ENCODE measurements at regions not wholly inside any gene's neighbourhood (a gene's known extent, or its start where the extent isn't known, plus 50 kb on each side); places are given as distances from the start of the nearest gene placed in this dataset.

GRCh38 chr1:58901008-58901407 lies 117.2 kb upstream of the JUN start:
- Mint-ChIP-seq H3K27me3 (no peaks in the 10 kb centered on the region), H3K4me1 (peaks cover 21% of the 10 kb centered on the region), H3K27ac (no peak overlapping the region), H3K36me3 (ENCODE audit: low read depth) (no peaks in the 10 kb centered on the region), H3K9me3 (no peaks in the 10 kb centered on the region), H3K4me3 (no peak overlapping the region)
- CTCF ChIA-PET, result interaction anchor here (1.0 kb wide), 1 partner anchor 11 kb away, joined by 3 read pairs; no protein-coding TSS in a partner anchor
- DNase-seq, result no peak
- POLR2A ChIA-PET, result interaction anchor here (0.9 to 1.4 kb wide), 3 partner anchors 11 to 85 kb away, joined by 3 read pairs; no protein-coding TSS in a partner anchor

DNA sequence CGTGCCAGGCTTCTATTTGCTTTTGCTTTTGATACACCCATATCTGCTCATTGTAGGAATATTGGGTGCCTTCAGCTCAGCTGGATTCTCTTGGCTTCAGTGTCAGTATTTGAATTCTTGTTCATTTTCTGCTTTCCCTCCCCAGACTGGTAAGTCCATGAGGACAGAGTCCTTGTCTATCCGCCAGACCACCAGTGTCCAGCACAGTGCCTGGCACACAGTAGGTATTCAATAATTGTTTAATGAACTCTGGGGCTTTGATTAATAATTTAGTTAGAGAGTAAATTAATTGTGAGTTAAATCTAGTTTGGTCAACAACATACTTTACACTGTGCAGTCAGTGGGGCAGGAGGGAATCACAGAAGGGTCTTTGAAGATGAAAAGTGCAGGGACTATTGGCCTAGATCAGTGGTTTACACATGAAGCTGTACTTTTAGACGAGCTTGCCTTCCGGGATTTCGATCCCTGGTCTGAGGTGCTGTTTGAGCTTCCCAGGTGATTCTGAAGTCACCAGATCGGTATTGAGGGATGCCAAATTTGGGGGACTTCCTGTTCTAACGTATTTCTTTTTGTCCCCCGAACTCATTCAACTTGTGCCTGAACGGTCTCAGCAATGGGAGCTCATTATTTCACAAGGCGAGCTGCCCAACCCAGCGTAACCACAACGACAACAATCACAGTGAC lies 119.1 kb upstream of the JUN start:
- ChIA-PET CTCF (interaction anchor here (0.9 to 1.9 kb wide), 7 partner anchors 13 to 796 kb away, joined by 3 to 6 read pairs (median 3); no protein-coding TSS in a partner anchor), POLR2A (interaction anchor here (0.7 to 1.3 kb wide), 12 partner anchors 10 to 394 kb away, joined by 3 to 21 read pairs (median 3); partner anchors contain the start of gene JUN)
- H3K9me3 Mint-ChIP-seq, result no peaks in the 10 kb centered on the region
- H3K4me1 Mint-ChIP-seq, result peaks cover 17% of the 10 kb centered on the region
- peak overlapping the region; percentile 73 for H3K4me3 Mint-ChIP-seq
- no peaks in the 10 kb centered on the region for H3K36me3 Mint-ChIP-seq (ENCODE audit: low read depth)
- DNase-seq, result no peak
- H3K27me3 Mint-ChIP-seq, result no peaks in the 10 kb centered on the region
- H3K27ac Mint-ChIP-seq, result peak overlapping the region; percentile 67

- Mint-ChIP-seq H3K4me3 (peak overlapping the region; percentile 73), H3K9me3 (no peaks in the 10 kb centered on the region), H3K36me3 (ENCODE audit: low read depth) (no peaks in the 10 kb centered on the region), H3K27me3 (no peaks in the 10 kb centered on the region), H3K4me1 (peaks cover 17% of the 10 kb centered on the region), H3K27ac (peak overlapping the region; percentile 72)
- POLR2A ChIA-PET, result interaction anchor here (0.7 to 1.3 kb wide), 11 partner anchors 11 to 126 kb away, joined by 3 to 21 read pairs (median 3); partner anchors contain the start of gene JUN
- DNase-seq, result peak; percentile 84
- CTCF ChIA-PET, result interaction anchor here (0.9 to 1.9 kb wide), 7 partner anchors 13 to 796 kb away, joined by 3 to 6 read pairs (median 3); no protein-coding TSS in a partner anchor
Observed at GRCh38 chr1:58903514-58904298, 119.9 kb upstream of the JUN start.

DNA sequence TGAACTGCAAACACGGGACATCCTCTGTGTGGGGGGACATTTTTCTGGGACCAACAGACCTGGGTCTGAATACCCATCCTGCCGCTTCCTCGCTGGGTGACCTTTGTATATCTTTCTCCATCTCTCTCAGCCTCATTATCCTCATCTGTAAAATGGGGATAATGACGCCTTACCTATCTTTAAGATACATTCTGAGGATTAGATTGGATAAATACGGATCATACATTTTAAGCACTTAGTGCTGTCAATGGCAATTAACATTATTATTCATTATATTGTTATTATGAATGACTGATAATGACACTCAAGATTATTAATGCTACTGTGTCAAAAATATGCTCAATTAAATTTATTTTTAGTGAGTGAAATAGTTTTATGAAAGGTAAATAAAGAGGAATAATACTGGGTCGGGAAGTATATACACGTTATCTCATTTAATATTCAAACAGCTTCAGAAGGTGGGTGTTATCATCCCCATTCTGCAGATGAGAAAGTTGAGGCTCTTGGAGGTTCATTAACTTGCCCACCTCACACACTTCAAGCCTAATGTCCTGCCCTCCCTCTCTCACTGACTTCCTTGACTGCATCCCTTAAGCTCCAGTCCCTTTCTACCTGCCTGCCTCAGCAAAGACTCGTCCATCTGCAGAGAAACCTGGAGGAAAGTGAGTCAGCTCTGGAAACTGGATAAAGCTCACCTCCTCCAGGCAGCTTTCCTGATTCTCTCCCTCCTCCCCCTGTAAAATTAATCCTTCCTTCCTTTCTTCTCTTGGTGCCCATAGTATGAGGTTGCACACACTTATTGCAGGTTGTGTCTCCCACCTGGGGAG lies 120.7 kb upstream of the JUN start:
- H3K27me3 Mint-ChIP-seq, result peaks cover 1% of the 10 kb centered on the region
- no peaks in the 10 kb centered on the region for H3K36me3 Mint-ChIP-seq (ENCODE audit: low read depth)
- POLR2A ChIA-PET, result no interaction called here
- H3K4me1 Mint-ChIP-seq, result peaks cover 17% of the 10 kb centered on the region
- CTCF ChIA-PET, result no interaction called here
- H3K27ac Mint-ChIP-seq, result peak overlapping the region; percentile 72
- no peak for DNase-seq
- peak overlapping the region; percentile 73 for H3K4me3 Mint-ChIP-seq
- no peaks in the 10 kb centered on the region for H3K9me3 Mint-ChIP-seq

- DNase-seq, result no peak
- H3K27ac Mint-ChIP-seq, result no peak overlapping the region
- no peaks in the 10 kb centered on the region for H3K36me3 Mint-ChIP-seq (ENCODE audit: low read depth)
- ChIA-PET CTCF (no interaction called here), POLR2A (no interaction called here)
- peaks cover 1% of the 10 kb centered on the region for H3K27me3 Mint-ChIP-seq
- peak overlapping the region; percentile 31 for H3K4me3 Mint-ChIP-seq
- no peaks in the 10 kb centered on the region for H3K9me3 Mint-ChIP-seq
- peaks cover 17% of the 10 kb centered on the region for H3K4me1 Mint-ChIP-seq
Observed at GRCh38 chr1:58905126-58905490, 121.3 kb upstream of the JUN start.

- Mint-ChIP-seq H3K27me3 (peaks cover 1% of the 10 kb centered on the region), H3K9me3 (no peaks in the 10 kb centered on the region), H3K36me3 (ENCODE audit: low read depth) (no peaks in the 10 kb centered on the region), H3K4me1 (peaks cover 17% of the 10 kb centered on the region), H3K27ac (no peak overlapping the region), H3K4me3 (no peak overlapping the region)
- ChIA-PET CTCF (no interaction called here), POLR2A (interaction anchor here (1.0 kb wide), 1 partner anchor 13 kb away, joined by 3 read pairs; no protein-coding TSS in a partner anchor)
- no peak for DNase-seq
Observed at GRCh38 chr1:58905628-58906221, 121.9 kb upstream of the JUN start.

DNA sequence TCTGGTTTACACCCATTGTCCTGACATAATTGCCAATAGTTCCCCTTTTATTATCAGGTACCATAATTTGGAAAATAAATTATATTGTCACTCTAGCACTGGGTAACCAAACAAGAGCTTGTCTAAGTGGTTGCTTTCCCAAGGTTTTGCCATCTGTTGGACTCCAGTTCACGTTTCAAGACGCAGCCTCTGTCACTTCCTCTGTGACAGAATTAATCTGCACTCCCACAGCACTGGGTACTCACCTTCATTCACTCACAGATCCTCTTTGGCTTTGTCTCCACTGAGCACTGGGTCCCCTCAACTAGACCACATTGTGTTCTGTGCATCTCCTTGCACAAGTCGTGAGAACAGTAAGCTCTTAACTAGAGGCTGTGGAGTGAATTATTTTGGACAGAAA lies 123.6 kb upstream of the JUN start:
- POLR2A ChIA-PET, result interaction anchor here (1.7 kb wide), 1 partner anchor 13 kb away, joined by 3 read pairs; no protein-coding TSS in a partner anchor
- no peak overlapping the region for H3K27ac Mint-ChIP-seq
- no peaks in the 10 kb centered on the region for H3K36me3 Mint-ChIP-seq (ENCODE audit: low read depth)

DNA sequence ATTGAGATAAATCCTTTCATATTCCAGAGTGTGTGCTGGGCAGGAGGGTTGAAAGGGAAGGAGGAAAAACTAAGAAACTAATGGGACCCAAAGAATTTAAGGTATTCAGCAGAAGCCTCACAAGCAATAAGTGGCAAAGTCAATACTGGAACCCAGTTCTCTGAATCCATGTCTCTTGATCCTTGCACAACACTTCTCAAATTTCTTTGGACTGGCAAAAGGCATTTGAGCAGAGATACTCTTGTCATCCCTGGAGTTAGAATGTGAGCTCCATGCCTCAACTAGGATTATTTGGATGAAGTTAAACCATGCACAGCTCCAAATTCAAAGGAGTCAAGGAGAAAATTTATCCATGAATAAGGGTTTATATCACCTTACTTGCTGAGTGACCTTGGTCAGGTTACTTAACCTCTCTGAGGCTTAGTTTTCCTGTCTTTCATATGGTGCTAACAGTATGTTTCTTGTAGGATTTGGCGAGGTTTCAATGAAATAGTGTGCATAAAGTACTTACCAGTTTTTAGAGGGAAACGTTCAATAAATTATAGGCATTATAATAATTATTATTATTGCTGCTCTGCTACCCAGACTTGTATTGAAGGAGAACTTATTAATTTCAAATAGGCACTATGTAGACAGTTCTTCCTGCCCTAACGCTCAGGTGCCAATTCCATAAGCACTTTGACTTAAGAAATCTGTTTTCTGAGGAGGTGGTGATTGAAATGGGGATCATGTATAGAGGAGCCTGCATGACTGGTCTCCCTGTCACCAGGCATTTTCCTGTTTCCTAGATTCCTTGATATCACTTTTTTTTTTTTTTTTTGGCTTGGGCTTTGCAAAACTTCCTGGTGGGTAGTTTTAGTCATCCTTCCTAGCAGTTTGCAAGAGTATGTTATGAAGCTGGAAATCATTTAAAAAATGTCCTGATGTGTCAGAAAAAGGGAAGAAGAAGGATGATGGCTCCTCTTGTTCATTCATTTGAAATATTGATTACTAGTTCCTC lies 125.0 kb upstream of the JUN start:
- Mint-ChIP-seq H3K36me3 (ENCODE audit: low read depth) (no peaks in the 10 kb centered on the region), H3K4me1 (peaks cover 10% of the 10 kb centered on the region), H3K9me3 (no peaks in the 10 kb centered on the region), H3K4me3 (no peak overlapping the region), H3K27me3 (peaks cover 11% of the 10 kb centered on the region), H3K27ac (no peak overlapping the region)
- ChIA-PET POLR2A (interaction anchor here (1.5 kb wide), 2 partner anchors 12 to 168 kb away, joined by 3 to 6 read pairs; no protein-coding TSS in a partner anchor), CTCF (no interaction called here)
- no peak for DNase-seq

More for the DNA sequence above, 123.6 kb upstream of the JUN start:
- CTCF ChIA-PET, result no interaction called here
- Mint-ChIP-seq H3K9me3 (no peaks in the 10 kb centered on the region), H3K27me3 (peaks cover 1% of the 10 kb centered on the region), H3K4me3 (no peak overlapping the region), H3K4me1 (peaks cover 17% of the 10 kb centered on the region)
- no peak for DNase-seq

- peaks cover 8% of the 10 kb centered on the region for H3K36me3 Mint-ChIP-seq (ENCODE audit: low read depth)
- peaks cover 9% of the 10 kb centered on the region for H3K9me3 Mint-ChIP-seq
- no peak overlapping the region for H3K4me3 Mint-ChIP-seq
- H3K27me3 Mint-ChIP-seq, result peaks cover 16% of the 10 kb centered on the region
- peaks cover under 1% of the 10 kb centered on the region for H3K4me1 Mint-ChIP-seq
- POLR2A ChIA-PET, result interaction anchor here (1.3 to 1.5 kb wide), 4 partner anchors 14 to 386 kb away, joined by 3 to 6 read pairs (median 4); no protein-coding TSS in a partner anchor
- DNase-seq, result no peak
- CTCF ChIA-PET, result no interaction called here
- no peak overlapping the region for H3K27ac Mint-ChIP-seq
Observed at GRCh38 chr1:58909914-58910681, 126.3 kb upstream of the JUN start.

DNA sequence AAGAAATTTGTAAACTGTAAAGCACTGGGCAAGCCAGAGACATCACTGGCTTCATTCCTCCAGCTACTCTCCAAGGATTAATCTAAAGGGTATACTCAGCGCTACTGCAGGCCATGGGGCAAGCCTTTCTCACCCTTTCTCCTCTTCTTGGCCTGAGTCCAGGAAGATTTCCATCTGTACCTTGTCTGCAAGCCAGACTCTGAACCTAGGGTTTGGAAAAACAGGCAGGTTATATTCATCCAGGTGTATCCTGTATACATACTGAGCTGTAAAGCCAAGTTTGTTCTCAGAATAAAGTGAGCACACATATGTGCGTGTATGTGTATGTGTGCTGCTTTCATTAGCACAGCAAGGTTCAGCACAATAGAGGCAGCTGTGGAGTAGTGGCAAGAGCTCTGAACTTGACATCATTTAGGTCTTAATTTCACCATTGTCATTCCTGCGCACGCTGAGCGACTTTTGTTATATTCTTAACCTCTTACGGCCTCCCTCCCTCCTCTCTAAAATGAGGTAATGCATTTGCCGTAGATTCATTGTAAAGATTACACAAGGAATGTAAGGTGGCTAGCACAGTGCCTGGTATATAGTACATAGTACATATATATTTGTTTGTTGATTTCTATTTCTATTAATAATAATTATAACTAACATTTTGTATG lies 128.1 kb upstream of the JUN start:
- no peak overlapping the region for H3K27ac Mint-ChIP-seq
- peaks cover 28% of the 10 kb centered on the region for H3K27me3 Mint-ChIP-seq
- ChIA-PET CTCF (interaction anchor here (1.3 kb wide), 1 partner anchor 8 kb away, joined by 3 read pairs; no protein-coding TSS in a partner anchor), POLR2A (interaction anchor here (1.4 kb wide), 1 partner anchor 11 kb away, joined by 3 read pairs; no protein-coding TSS in a partner anchor)
- peaks cover 16% of the 10 kb centered on the region for H3K9me3 Mint-ChIP-seq
- H3K4me1 Mint-ChIP-seq, result no peaks in the 10 kb centered on the region
- H3K36me3 Mint-ChIP-seq (ENCODE audit: low read depth), result peaks cover 8% of the 10 kb centered on the region
- no peak overlapping the region for H3K4me3 Mint-ChIP-seq
- no peak for DNase-seq

Data from activated CD4-positive, alpha-beta memory T cell treated with anti-CD3 and anti-CD28 coated beads, Interleukin-2, amount 10 ng/mL, durations not matched to agents 7 days and 5 days (primary cell).